Bronchial epithelial cell (primary cell): ENCODE measurements at regions not wholly inside any gene's neighbourhood (a gene's known extent, or its start where the extent isn't known, plus 50 kb on each side); places are given as distances from the start of the nearest gene placed in this dataset.

ENCODE experiments used
- DNase-seq: peaks from one replicate; pipeline ENCODE4 v3.0.0-alpha.2; 2010; ENCODE audit warnings: low read depth
- FAIRE-seq: peaks from 2 replicates; lab custom pipeline; 2011; peaks lifted over from hg19 to GRCh38; lab: Jason Lieb, UNC
- H3K27me3 ChIP-seq: 2 replicates; pipeline ENCODE4 v1.5.1; 2011; ENCODE audit warnings: low read length; ENCODE audit not compliant: control insufficient read depth, insufficient read depth
- H3K36me3 ChIP-seq: 2 replicates; pipeline ENCODE4 v1.5.1; 2011; ENCODE audit warnings: low read length; ENCODE audit not compliant: control insufficient read depth, insufficient read depth
- H3K4me3 ChIP-seq: 2 replicates; pipeline ENCODE4 v1.5.1; 2011; ENCODE audit warnings: mild to moderate bottlenecking, low read depth, low read length, control low read depth
- CTCF ChIP-seq: IDR thresholded peaks from 2 replicates; pipeline ENCODE4 v1.5.1; 2011; ENCODE audit warnings: mild to moderate bottlenecking, moderate library complexity, low read length, control low read depth, inconsistent platforms; ENCODE audit not compliant: insufficient read depth, severe bottlenecking

GRCh38 chr10:29037348-29038113 lies 251.3 kb upstream of the LYZL1 start:
- no peak for TF ChIP-seq CTCF
- Histone ChIP-seq H3K27me3 (no peaks in the 10 kb centered on the region), H3K36me3 (no peaks in the 10 kb centered on the region), H3K4me3 (no peak overlapping the region)
- DNase-seq: no peak
- no peak for FAIRE-seq

DNA sequence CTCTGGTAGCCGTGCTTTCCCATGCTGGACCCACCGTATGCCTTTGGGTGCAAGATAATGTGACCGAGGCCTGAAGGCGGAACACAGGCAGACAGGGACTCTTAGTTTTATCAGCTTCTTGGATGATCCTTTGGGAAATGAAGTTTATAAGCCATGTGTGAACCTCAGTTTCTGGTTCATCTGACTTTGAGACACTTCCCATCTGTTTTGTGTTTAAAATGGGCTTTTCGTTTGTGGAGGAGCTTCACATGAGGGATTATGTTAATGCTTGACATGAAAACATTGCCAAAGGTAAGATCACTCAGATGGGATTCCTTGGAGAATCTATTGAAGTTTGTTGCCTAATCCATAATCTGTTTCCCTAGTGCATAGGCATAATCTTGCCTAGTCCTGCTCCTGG lies 249.8 kb upstream of the LYZL1 start:
- no peak for TF ChIP-seq CTCF
- Histone ChIP-seq H3K27me3 (no peaks in the 10 kb centered on the region), H3K4me3 (no peak overlapping the region), H3K36me3 (no peaks in the 10 kb centered on the region)
- DNase-seq (no peak), FAIRE-seq (no peak)

DNA sequence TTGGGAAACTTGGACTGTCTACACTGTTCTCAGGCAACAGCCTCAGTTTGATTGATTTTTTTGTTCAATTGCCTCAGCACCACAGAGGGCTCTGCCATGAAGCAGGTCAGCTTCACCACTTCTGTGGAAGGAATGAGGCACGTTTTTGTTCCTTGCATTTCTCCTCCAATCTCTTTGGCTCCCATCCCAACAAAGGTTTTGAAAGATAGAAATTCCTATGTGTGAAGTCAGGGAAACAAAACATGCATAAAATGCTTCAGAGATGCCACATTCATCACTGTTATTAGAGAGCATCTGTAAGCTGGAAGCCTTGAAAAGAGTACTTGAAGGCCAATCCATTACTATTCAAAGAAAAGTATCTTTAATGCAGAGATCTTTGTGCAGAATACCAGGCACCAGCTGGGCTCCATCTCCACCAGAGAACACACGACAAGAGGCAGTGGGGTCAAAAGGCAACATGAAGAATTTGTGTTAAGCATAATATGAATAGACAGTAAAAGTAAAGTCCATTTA lies 249.1 kb upstream of the LYZL1 start:
- Histone ChIP-seq H3K4me3 (no peak overlapping the region), H3K36me3 (no peaks in the 10 kb centered on the region), H3K27me3 (no peaks in the 10 kb centered on the region)
- TF ChIP-seq CTCF: no peak
- FAIRE-seq: no peak
- DNase-seq: no peak

DNA sequence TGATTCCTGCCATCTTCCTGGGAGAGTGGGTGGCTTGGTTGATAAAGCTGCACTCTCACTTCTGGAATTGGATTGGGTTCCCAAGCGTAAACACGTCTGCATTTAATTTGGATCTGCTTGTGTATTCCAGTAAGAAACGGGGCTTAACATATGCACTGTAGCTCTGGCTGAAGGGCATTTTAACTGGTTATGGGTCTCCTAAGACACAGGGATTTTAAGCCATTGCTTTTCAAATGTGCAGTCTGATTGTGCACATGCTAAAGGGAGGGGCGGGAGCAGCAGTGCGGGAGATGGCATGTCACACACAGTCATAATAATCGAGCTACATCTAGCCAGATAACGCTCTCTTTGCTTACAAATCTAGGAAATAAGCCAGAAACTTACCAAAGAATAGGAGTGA lies 247.3 kb upstream of the LYZL1 start:
- no peak for DNase-seq
- Histone ChIP-seq H3K4me3 (no peak overlapping the region), H3K27me3 (no peaks in the 10 kb centered on the region), H3K36me3 (no peaks in the 10 kb centered on the region)
- no peak for TF ChIP-seq CTCF
- FAIRE-seq: no peak

DNA sequence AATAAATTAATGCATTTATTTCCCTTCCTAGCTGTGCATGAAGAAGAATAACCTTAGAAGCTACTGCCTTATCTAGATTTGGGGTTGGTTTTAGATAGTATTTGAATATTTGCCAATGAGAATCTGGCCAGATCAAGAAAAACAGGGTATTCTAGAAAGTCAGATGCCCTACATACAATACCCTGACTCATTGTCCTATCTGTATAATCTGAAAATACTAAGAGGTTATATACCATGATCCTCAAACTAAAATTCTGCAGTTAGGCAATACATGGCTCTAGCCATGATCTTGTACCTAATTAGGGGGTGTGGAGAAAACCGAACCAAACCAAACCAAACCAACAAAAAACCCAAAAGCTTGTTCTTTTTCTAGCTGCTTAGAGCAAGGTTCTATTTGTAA lies 240.4 kb upstream of the LYZL1 start:
- Histone ChIP-seq H3K4me3 (no peak overlapping the region), H3K27me3 (no peaks in the 10 kb centered on the region), H3K36me3 (no peaks in the 10 kb centered on the region)
- TF ChIP-seq CTCF: no peak
- FAIRE-seq: no peak
- no peak for DNase-seq
